Activated T-cell treated with anti-CD3 and anti-CD28 coated beads for 48 hours (primary cell): ENCODE measurements at regions not wholly inside any gene's neighbourhood (a gene's known extent, or its start where the extent isn't known, plus 50 kb on each side); places are given as distances from the start of the nearest gene placed in this dataset.

Source experiments
- DNase-seq: peaks from one replicate; pipeline ENCODE4 v3.0.0-alpha.2; 2020; ENCODE audit warnings: low read depth

GRCh38 chr3:107260207-107260606, 117.0 kb upstream of the CCDC54 start:
- no peak for DNase-seq

DNA sequence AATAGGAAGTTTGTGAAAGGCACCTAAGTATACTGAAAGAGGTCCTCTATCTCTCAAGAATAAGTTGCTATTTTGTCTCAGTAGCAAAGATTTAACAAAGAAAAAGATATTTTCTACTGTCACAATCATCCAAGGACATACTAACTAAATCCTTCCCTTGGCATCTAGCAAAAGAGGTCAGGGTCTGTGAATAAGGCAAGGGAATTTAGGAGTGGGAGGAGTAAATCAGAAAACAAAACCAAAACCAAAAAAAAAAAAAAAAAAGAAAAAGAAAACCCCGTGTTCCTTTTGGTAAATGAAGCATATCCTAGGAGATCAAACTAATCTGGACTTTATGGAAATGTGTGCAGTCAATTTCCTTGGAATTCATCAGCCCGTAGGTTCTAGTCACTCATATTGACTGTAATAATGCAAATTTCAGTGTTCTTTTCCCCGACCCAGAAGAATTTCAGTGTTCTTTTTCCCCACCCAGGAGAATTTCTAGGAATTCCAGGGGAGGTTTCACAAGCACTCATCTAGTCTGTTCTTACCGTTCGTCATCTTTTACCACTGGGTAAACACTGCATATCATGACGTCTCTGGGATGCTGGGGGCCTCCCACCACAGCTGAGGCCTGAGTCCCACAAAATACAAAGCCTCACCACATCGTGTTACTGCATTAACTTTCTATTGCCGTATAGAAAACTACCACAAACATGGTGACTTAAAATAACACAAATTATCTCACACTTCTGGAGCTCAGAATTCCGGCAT, 113.8 kb upstream of the CCDC54 start:
- DNase-seq, result no peak

DNA sequence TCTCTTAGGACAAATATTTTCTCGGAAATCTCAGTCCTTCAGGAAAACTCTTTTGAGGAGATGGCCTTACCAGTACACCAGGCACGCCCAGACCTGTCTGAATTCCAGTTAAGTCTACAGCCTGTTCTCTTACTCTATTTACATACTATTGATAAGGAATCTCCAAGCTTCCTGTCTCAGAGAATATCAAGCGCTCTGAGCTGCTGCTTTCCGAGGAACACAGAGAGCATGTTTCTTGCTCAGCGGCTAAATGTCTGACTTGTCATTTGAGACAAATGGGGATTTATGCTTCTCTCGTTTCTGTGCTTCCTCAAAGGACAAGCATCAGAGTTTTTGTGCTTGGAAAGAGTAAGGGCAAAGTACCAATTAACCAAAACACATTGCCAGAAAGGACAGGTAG, 112.4 kb upstream of the CCDC54 start:
- no peak for DNase-seq

DNA sequence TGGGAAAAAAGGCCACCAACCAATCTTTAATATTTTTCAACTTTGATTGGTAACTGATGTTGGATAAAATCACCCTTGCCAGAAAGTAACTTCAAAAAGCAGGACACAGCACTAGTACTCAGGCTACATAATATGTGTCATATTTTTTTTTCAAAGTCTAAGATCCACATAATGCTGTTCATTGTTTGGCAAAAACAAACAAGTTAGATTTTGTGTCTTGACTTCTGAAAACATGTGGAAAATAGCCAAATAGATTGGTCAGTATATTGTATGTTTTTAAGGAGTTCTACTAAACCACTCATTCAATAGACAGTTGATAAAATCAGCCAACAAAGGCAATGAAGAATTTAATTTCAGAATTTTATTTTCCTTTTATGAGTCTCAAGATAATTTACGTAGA, 111.7 kb upstream of the CCDC54 start:
- DNase-seq, result no peak

DNA sequence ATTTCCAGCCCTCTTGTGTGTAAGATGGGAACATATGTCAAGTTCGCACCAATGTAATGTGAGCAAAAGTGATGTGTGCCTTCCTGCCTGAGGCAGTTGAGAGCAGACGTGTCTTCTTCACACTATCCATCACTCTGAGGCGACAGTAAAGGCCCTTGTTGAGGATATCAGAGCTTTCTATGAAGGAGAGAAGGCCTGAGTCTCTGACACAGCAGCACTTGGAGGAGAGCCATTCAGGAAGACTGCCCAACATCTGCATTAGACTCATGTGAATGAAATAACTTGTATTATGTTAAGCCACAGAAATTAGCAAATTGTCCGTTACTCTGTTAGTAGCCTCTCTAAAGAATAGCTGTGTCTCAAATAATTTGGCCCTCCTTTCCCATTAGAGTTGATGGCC, 108.8 kb upstream of the CCDC54 start:
- DNase-seq, result no peak

DNA sequence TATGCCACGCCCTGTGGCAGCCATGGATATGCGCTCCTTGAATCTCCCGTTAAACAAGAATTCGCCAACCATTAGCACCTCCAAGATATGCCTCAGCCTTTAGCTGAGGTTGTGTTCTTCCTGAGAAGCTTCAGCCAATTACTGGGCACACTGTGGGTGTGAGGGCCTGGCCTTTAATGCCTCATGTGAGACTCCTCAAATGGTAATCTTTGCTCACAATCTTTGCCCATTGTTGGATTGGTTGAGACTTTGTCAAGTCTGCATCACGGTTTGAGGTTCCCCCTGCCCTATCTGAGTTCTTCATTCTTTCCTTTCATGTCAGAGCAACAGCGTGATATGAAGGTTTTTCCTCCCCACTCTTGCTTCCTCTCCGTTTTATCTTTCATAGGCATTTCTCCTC, 108.1 kb upstream of the CCDC54 start:
- DNase-seq, result no peak

DNA sequence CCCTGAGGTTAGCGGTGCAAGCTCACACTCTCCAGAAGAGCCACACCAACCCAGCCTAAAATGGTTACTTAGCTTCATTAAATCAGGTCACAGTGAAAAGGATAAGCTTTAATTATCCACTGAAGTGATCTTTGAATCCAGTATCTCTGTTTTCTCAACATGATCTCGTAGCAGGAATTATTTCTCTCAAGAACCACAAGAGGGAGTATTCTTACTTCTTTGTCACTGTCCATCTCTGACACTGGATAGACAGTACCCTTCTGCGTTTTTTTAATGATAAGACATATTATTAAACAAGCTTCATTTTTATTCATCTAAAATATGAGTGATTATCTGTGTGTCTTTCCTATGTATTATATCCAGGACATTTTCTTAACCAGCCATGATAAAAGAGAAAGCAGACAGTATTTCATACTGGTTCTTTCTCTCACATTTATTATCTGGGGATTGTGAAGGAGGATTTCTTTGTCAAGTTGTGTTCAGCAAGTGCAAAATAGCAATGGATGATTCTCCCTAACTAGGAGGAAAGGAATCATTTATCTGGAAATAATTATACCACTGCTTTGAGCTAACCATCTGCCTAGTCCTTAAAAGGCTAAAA, 105.4 kb upstream of the CCDC54 start:
- no peak for DNase-seq

GRCh38 chr3:107272471-107272870, 104.8 kb upstream of the CCDC54 start:
- no peak for DNase-seq

GRCh38 chr3:107272885-107273284, 104.4 kb upstream of the CCDC54 start:
- no peak for DNase-seq

GRCh38 chr3:107273771-107274170, 103.5 kb upstream of the CCDC54 start:
- DNase-seq, result no peak

DNA sequence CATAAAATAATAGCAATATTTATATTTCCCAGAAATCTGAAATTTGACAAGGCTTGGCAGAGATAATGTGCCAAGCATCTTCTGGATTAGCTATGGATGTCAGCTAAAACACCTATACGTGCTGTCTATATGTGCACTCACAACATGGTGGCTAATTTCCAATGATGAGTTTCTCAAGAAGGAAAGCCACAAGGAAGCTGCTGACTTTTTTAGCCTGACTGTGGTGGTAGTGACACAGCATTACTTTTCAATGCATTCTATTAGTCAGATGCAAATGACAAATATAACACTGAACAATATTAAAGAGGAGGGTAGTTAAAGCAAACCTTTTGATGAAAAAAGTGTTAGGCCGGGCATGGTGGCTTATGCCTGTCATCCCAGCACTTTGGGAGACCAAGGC, 101.7 kb upstream of the CCDC54 start:
- DNase-seq, result no peak

DNA sequence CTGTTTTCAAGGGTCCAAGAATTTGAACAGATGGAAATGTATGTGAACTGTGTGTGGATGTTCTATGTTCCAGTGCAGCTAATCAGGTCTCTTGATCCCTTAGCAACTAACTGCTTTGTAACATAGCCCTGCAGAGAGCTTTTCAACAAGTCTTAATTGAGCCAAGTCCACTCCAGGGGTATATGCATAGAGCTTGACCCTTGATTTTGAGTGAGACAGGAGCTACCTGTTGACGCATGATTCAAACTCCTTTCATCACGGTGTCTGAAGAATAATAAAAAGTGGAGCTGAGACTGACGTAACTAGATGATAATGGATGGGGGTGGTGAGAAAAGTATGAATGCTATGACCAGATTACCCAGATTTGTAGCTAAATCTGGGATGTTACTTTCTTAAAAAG, 93.3 kb upstream of the CCDC54 start:
- DNase-seq, result no peak

DNA sequence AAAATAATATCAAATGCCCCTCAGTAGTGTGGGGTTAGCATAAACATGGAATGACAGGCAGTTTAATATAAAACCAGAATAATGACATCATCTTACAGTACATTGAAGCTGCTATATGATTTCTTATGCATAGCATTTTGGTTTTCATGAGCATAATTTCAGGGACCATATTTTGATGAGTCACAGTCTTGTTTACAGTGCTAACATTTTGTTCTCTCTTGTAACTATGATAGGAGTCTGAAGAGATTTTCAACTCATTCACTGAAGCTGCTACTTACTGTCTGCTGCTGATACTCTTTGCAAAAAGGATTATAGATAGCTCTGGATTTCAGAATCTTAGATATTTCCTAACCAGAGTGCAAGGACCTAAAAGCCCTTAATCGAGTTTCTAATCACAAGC, 92.6 kb upstream of the CCDC54 start:
- no peak for DNase-seq

DNA sequence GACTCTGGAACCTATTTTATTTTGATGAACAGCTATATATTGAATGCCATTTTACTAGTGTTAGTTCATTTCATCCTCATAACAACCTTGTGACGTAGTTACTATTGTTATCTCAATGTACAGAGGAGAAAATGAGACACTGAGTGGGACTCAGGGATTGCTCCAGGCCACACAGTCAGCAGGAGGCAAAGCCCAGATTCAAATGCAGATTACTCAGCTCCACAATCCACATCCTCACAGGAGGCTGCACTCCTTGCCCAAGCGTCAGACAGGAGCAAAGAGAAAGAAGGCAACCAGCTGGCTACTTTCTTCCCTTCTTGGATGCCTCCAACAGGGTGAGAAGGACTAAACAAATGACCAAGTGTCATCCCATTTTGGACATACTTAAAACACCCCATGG, 92.0 kb upstream of the CCDC54 start:
- no peak for DNase-seq

- DNase-seq, result no peak
Measured at GRCh38 chr3:107289354-107289753, 87.9 kb upstream of the CCDC54 start.

- no peak for DNase-seq
Measured at GRCh38 chr3:107294117-107294516, 83.1 kb upstream of the CCDC54 start.

DNA sequence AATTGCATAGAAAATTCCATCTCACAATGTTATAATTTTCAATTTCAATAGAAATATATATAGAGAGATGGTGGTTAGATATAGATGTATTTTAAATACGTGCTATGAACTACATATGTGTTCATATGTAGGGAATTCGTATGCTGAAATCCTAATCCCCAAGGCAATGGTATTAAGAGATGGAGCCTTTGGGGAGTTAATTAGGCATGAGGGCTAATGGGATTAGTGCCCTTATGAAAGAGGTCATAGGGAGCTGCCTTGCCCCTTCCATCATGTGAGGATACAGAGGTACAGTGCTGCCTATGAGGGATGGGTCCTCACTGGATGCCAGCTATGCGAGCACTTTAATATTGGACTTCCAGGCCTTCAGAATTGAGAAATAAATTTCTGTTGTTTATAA, 79.6 kb upstream of the CCDC54 start:
- DNase-seq, result no peak

DNA sequence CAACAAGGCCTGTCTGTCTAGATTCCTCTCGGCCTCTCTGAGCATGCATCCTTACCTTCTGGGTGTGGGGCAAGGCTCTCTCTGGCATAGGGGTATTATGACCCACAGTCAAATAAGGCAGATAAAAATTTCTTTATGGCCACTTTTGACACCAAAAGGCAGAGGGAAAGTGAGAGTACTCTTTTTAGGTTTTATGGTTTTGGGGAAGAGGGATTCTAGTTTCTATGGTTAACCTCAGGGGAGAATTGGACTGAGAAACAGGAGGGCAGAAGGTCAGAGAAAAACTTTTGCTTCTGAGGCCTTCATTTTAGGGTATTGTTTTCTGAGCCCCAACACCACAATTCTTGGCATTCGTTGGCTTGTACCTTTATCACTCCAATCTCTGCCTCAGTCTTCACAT, 70.0 kb upstream of the CCDC54 start:
- DNase-seq, result no peak

- DNase-seq, result no peak
Measured at GRCh38 chr3:107308716-107309115, 68.5 kb upstream of the CCDC54 start.

DNA sequence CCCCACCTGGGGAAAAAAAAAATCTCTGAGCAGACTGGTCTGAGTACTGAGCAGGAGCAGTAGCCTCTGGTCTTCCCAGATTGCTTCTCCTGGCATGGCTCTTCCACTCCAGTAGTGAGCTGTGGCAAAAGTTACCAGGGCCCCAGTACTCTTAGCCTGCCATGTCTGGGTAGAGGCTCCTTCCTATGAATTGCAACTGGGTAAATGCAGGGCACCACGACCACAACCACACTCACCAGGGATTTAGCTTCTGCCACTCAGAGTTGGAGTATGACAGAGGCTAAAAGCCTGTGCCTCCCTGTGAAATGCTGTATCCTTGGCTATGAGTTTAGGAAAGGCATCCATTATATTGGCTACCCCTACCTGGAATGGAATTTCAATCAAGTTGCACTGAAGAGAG, 67.9 kb upstream of the CCDC54 start:
- no peak for DNase-seq

GRCh38 chr3:107313711-107314110, 63.5 kb upstream of the CCDC54 start:
- no peak for DNase-seq

GRCh38 chr3:107315141-107315540, 62.1 kb upstream of the CCDC54 start:
- DNase-seq, result no peak

DNA sequence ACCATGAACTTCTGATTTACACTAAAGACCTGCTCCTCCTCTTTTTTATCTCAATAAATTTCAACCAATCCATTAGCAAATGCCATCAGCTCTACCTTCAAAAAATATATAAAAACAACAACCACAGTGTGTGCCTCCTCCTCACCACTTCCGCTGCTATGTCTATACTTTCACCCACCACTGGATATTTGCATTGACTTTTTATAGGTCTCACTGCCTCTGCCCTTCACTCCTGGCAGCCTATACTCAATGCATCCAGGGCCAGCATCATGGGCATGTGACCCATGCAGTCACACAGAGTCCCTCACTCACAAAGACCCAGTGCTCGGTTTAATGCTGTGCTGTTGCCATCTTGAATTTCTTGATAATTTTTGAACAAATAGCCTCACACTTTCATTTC, 53.5 kb upstream of the CCDC54 start:
- no peak for DNase-seq

DNA sequence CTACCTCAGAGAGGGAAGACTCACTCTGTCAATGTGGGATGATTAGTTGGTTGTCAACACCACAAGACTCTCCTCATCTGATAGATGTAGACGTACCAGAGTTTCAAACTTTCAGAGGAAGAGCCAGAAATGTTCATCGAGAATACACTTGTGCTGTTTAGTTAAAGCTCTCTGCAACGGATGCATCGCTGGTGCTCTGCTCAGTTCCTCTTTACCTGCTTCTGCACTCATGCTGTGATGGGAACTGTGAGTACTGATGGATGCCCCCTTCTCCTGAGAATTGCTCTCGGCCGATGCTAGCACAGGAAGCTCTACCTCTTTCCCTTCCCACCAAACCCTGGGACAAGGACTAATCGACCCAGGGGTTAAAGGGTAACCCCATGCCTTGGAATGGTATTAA, 51.8 kb upstream of the CCDC54 start:
- DNase-seq, result no peak
